ENCODE measurements at regions not wholly inside any gene's neighbourhood (a gene's known extent, or its start where the extent isn't known, plus 50 kb on each side); places are given as distances from the start of the nearest gene placed in this dataset.

DNA sequence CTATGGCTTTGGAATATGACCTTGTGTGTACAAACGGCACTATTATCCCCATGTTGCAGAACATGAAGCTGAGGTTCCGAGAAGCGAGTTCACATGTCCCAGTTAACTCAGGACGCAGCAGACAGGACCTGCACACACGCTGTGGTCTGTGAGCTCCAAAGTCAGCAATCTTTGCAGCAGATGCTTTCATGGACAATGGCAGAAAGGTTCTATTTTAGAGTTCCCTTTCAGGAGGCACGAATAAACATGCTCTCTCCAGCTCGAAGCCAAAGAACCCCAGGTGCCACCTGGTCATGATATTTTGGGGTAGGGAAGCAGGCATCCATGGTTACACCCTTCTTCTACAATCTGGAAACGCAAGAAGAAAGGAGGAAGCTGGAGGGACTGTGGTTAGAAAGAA lies 412.0 kb downstream of the TMEM114 start (continued):
- no peak for TF ChIP-seq BCL3 (IDR thresholded peaks at IDR 0.05)
- no peak for TF ChIP-seq TP53 (CRISPR knock-in tag; IDR thresholded peaks at IDR 0.05)
- no peak for TF ChIP-seq ZC3H11A (IDR thresholded peaks at IDR 0.05)

GRCh38 chr16:8175411-8175810 lies 414.9 kb downstream of the TMEM114 start:
- no peak overlapping the region for H3K4me2 ChIP-seq
- TF ChIP-seq RCOR1 (IDR thresholded peaks at IDR 0.05; ENCODE audit: low read depth, low read length) (no peak), KDM5A (IDR thresholded peaks at IDR 0.05) (no peak), JUNB (IDR thresholded peaks at IDR 0.05) (no peak), POLR2AphosphoS2 (conservative IDR thresholded peaks at IDR 0.05; ENCODE audit: low read length) (no peak), JUN (IDR thresholded peaks at IDR 0.05) (no peak), MAFK (IDR thresholded peaks at IDR 0.05; ENCODE audit: partially characterized antibody) (no peak), HDAC2 (IDR thresholded peaks at IDR 0.05) (no peak), RAD21 (conservative IDR thresholded peaks at IDR 0.05 in 1 of 2, IDR thresholded peaks at IDR 0.05 in 1 of 2) (no peak), CHD2 (IDR thresholded peaks at IDR 0.05; ENCODE audit: low read length, partially characterized antibody) (no peak), RNF2 (IDR thresholded peaks at IDR 0.05; ENCODE audit: borderline replicate concordance, low read depth) (no peak), GATA3 (IDR thresholded peaks at IDR 0.05; ENCODE audit: borderline replicate concordance) (no peak), MAX (IDR thresholded peaks at IDR 0.05) (no peak), MAZ (IDR thresholded peaks at IDR 0.05; ENCODE audit: borderline replicate concordance, low read depth, low read length) (no peak), EP300 (IDR thresholded peaks at IDR 0.05) (no peak), RFX5 (IDR thresholded peaks at IDR 0.05) (no peak)
- TF ChIP-seq, protein P1, sequence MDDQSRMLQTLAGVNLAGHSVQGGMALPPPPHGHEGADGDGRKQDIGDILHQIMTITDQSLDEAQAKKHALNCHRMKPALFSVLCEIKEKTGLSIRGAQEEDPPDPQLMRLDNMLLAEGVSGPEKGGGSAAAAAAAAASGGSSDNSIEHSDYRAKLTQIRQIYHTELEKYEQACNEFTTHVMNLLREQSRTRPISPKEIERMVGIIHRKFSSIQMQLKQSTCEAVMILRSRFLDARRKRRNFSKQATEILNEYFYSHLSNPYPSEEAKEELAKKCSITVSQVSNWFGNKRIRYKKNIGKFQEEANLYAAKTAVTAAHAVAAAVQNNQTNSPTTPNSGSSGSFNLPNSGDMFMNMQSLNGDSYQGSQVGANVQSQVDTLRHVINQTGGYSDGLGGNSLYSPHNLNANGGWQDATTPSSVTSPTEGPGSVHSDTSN (IDR thresholded peaks at IDR 0.05), result no peak
- TF ChIP-seq, protein P2, sequence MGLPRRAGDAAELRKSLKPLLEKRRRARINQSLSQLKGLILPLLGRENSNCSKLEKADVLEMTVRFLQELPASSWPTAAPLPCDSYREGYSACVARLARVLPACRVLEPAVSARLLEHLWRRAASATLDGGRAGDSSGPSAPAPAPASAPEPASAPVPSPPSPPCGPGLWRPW (IDR thresholded peaks at IDR 0.05), result no peak
- DNase-seq (ENCODE audit: low read depth in 1 of 2, low spot score in 1 of 2) (no peak), ATAC-seq (no peak), FAIRE-seq (no peak)
- ChIA-PET POLR2A (no interaction called here), CTCF (interaction anchor here (1.2 kb wide), 1 partner anchor 9 kb away, joined by 3 read pairs; no protein-coding TSS in a partner anchor)
- WGBS (ENCODE audit: missing lambda C conversion rate), result 1% methylated on average over 3 of the region's 3 CpGs
- H3K4me3 ChIP-seq, result no peak overlapping the region
- no peaks in the 10 kb centered on the region for H3K9me3 ChIP-seq
- no peak overlapping the region for H3K27ac ChIP-seq
- no peaks in the 10 kb centered on the region for H3K4me1 ChIP-seq

- TF ChIP-seq CTCF (IDR thresholded peaks at IDR 0.05) (peak; percentile 57), SMC3 (IDR thresholded peaks at IDR 0.05) (peak; percentile 52), RAD21 (conservative IDR thresholded peaks at IDR 0.05 in 1 of 2, IDR thresholded peaks at IDR 0.05 in 1 of 2) (peak; percentile 58 to 64; a peak in 4 of 5 replicates), FOSL2 (IDR thresholded peaks at IDR 0.05) (no peak), FOSL2 (CRISPR knock-in tag; IDR thresholded peaks at IDR 0.05) (0 out of 2 replicates have a peak, but pooled peaks have one; percentile 15), FOXS1 (CRISPR knock-in tag; IDR thresholded peaks at IDR 0.05) (no peak)
- CTCF ChIA-PET, result interaction anchor here (0.5 to 1.3 kb wide), 4 partner anchors 18 to 1543 kb away, joined by 3 to 4 read pairs (median 4); no protein-coding TSS in a partner anchor
- peak; percentile 74 to 89 for DNase-seq (ENCODE audit: low read depth in 1 of 2, low spot score in 1 of 2)
- no peak for FAIRE-seq
- Histone ChIP-seq H3K9me3 (no peaks in the 10 kb centered on the region), H3K4me1 (no peaks in the 10 kb centered on the region), H3K27ac (no peak overlapping the region), H3K4me2 (no peak overlapping the region), H3K4me3 (no peak overlapping the region)
- 16% methylated on average over 16 of the region's 16 CpGs for WGBS (ENCODE audit: missing lambda C conversion rate)
- ATAC-seq, result peak; percentile 81 to 99
- POLR2A ChIA-PET, result no interaction called here
Observed at GRCh38 chr16:8173111-8173644, 417.1 kb downstream of the TMEM114 start.

Data from A549 (cell line).